ENCODE measurements at regions not wholly inside any gene's neighbourhood (a gene's known extent, or its start where the extent isn't known, plus 50 kb on each side); places are given as distances from the start of the nearest gene placed in this dataset.

GRCh38 chr13:89322466-89322865, 1651.3 kb downstream of the SLITRK5 start:
- Histone ChIP-seq H3K4me1 (ENCODE audit: control insufficient read depth, insufficient read depth, low read length) (no peaks in the 10 kb centered on the region), H3K9me3 (ENCODE audit: control insufficient read depth, insufficient read depth, low read depth, low read length) (no peaks in the 10 kb centered on the region), H3K27ac (ENCODE audit: extremely low read depth, low read depth, low read length) (no peak overlapping the region), H3K36me3 (ENCODE audit: control insufficient read depth in 2 of 2, insufficient read depth in 1 of 2, low read length in 2 of 2) (no peaks in the 10 kb centered on the region), H3K4me3 (ENCODE audit: low read depth, low read length) (no peak overlapping the region)
- ChIA-PET POLR2A (no interaction called here), CTCF (no interaction called here)
- no peak for TF ChIP-seq ZNF133 (tag by site-specific recombination; IDR thresholded peaks at IDR 0.05)
- no peak for TF ChIP-seq BCL11A (tag by site-specific recombination; IDR thresholded peaks at IDR 0.05; ENCODE audit: low read depth)
- TF ChIP-seq ZNF23 (tag by site-specific recombination; IDR thresholded peaks at IDR 0.05; ENCODE audit: borderline replicate concordance), result no peak
- no peak for TF ChIP-seq ZNF514 (tag by site-specific recombination; IDR thresholded peaks at IDR 0.05)
- TF ChIP-seq PRDM4 (tag by site-specific recombination; IDR thresholded peaks at IDR 0.05), result no peak
- TF ChIP-seq ZNF580 (tag by site-specific recombination; IDR thresholded peaks at IDR 0.05), result no peak
- no peak for TF ChIP-seq GLIS1 (tag by site-specific recombination; IDR thresholded peaks at IDR 0.05)
- TF ChIP-seq ZNF404 (tag by site-specific recombination; IDR thresholded peaks at IDR 0.05), result no peak
- no peak for TF ChIP-seq TCF7L2 (IDR thresholded peaks at IDR 0.05; ENCODE audit: borderline replicate concordance, low read depth, low read length)
- TF ChIP-seq RBAK (tag by site-specific recombination; IDR thresholded peaks at IDR 0.05), result no peak
- TF ChIP-seq PRDM1 (tag by site-specific recombination; IDR thresholded peaks at IDR 0.05), result no peak
- TF ChIP-seq ZNF350 (tag by site-specific recombination; IDR thresholded peaks at IDR 0.05), result no peak
- TF ChIP-seq OVOL3 (tag by site-specific recombination; IDR thresholded peaks at IDR 0.05), result no peak

- Histone ChIP-seq H3K27ac (ENCODE audit: extremely low read depth, low read depth, low read length) (no peak overlapping the region), H3K36me3 (ENCODE audit: control insufficient read depth in 2 of 2, insufficient read depth in 1 of 2, low read length in 2 of 2) (no peaks in the 10 kb centered on the region), H3K9me3 (ENCODE audit: control insufficient read depth, insufficient read depth, low read depth, low read length) (no peaks in the 10 kb centered on the region), H3K4me3 (ENCODE audit: low read depth, low read length) (no peak overlapping the region), H3K4me1 (ENCODE audit: control insufficient read depth, insufficient read depth, low read length) (no peaks in the 10 kb centered on the region)
- ChIA-PET CTCF (no interaction called here), POLR2A (no interaction called here)
- TF ChIP-seq ZNF248 (tag by site-specific recombination; IDR thresholded peaks at IDR 0.05) (no peak), ZNF560 (tag by site-specific recombination; IDR thresholded peaks at IDR 0.05; ENCODE audit: borderline replicate concordance) (no peak), KLF9 (tag by site-specific recombination; IDR thresholded peaks at IDR 0.05; ENCODE audit: low read depth) (no peak), SALL2 (tag by site-specific recombination; IDR thresholded peaks at IDR 0.05; ENCODE audit: borderline replicate concordance) (no peak), ZNF26 (tag by site-specific recombination; IDR thresholded peaks at IDR 0.05) (no peak), ZNF791 (tag by site-specific recombination; IDR thresholded peaks at IDR 0.05) (no peak), ZNF701 (tag by site-specific recombination; IDR thresholded peaks at IDR 0.05) (no peak), ZNF626 (tag by site-specific recombination; IDR thresholded peaks at IDR 0.05) (no peak), ZNF621 (tag by site-specific recombination; IDR thresholded peaks at IDR 0.05) (no peak), ZNF391 (tag by site-specific recombination; IDR thresholded peaks at IDR 0.05; ENCODE audit: borderline replicate concordance, low read depth) (no peak), PRDM4 (tag by site-specific recombination; IDR thresholded peaks at IDR 0.05) (no peak), ZNF707 (tag by site-specific recombination; IDR thresholded peaks at IDR 0.05) (no peak), ZNF510 (tag by site-specific recombination; IDR thresholded peaks at IDR 0.05; ENCODE audit: insufficient replicate concordance) (no peak), ZNF488 (tag by site-specific recombination; IDR thresholded peaks at IDR 0.05) (no peak), ZBTB17 (tag by site-specific recombination; IDR thresholded peaks at IDR 0.05) (no peak), ZBTB6 (tag by site-specific recombination; IDR thresholded peaks at IDR 0.05) (no peak), EGR2 (tag by site-specific recombination; IDR thresholded peaks at IDR 0.05; ENCODE audit: low read depth) (no peak)
These were observed 1653.4 kb downstream of the SLITRK5 start for GRCh38 chr13:89324582-89324981.

Measured in HEK293 (cell line).